Endothelial cell of umbilical vein (primary cell): ENCODE measurements at regions not wholly inside any gene's neighbourhood (a gene's known extent, or its start where the extent isn't known, plus 50 kb on each side); places are given as distances from the start of the nearest gene placed in this dataset.

ENCODE experiments used
- BruUV-seq: library from RNA; stranded (reverse); fragments of 400-500 nt; replicated peaks from 2 replicates; lab custom pipeline; 2021; lab: Mats Ljungman, UMichigan
- CTCF ChIA-PET: fragments of 300-600, 350-600 bp; sonication (Branson Sonifier 250); formaldehyde crosslinking; loops from one replicate; lab custom pipeline; 2021; ENCODE audit warnings: antibody characterized with exemption, inconsistent platforms; lab: Charles Lee
- POLR2A ChIA-PET: fragments of 300-600, 350-600 bp; sonication (Branson Sonifier 250); formaldehyde crosslinking; loops from one replicate; lab custom pipeline; 2021; ENCODE audit warnings: antibody characterized with exemption, inconsistent platforms; lab: Charles Lee
- DNase-seq: peaks from one replicate; pipeline ENCODE4 v3.0.0-alpha.2; 2011; ENCODE audit warnings: low read depth, low spot score
- FAIRE-seq: peaks from 2 replicates; lab custom pipeline; 2011; peaks lifted over from hg19 to GRCh38; lab: Jason Lieb, UNC
- H2AFZ ChIP-seq: 2 replicates; pipeline ENCODE4 v1.6.0; 2012; ENCODE audit warnings: low read depth, low read length, control low read depth, inconsistent platforms
- H3K27ac ChIP-seq: 2 replicates; pipeline ENCODE4 v1.5.1; 2011; ENCODE audit warnings: low read depth, mild to moderate bottlenecking, control low read depth, low read length, moderate library complexity; ENCODE audit not compliant: insufficient read depth
- H3K27me3 ChIP-seq, 2 experiments: 2 replicates each; pipeline versions ENCODE4 v1.6.0 to v1.6.1; 2011; ENCODE audit warnings: low read length in 2 of 2, mixed read lengths in 1 of 2; ENCODE audit not compliant: control insufficient read depth in 2 of 2, insufficient read depth in 2 of 2
- H3K36me3 ChIP-seq, 2 experiments: 2 replicates in 1 of 2; 3 replicates in 1 of 2; pipeline ENCODE4 v1.5.1; 2011; ENCODE audit warnings: low read length in 2 of 2, mild to moderate bottlenecking in 1 of 2, moderate library complexity in 1 of 2; ENCODE audit not compliant: control insufficient read depth in 2 of 2, insufficient read depth in 2 of 2; ENCODE audit errors: extremely low read depth in 1 of 2
- H3K4me1 ChIP-seq: 3 replicates; pipeline ENCODE4 v1.5.1; 2011; ENCODE audit warnings: mild to moderate bottlenecking, low read length; ENCODE audit not compliant: control insufficient read depth, insufficient read depth; ENCODE audit errors: extremely low read depth
- H3K4me2 ChIP-seq: 2 replicates; pipeline ENCODE4 v1.6.1; 2011; ENCODE audit warnings: low read length, control low read depth, mixed read lengths; ENCODE audit not compliant: insufficient read depth
- H3K4me3 ChIP-seq, 3 experiments: fragments of 200-600 bp in 1 of 3; sonication (generic), shearing (Covaris generic) in 1 of 3; replicated peaks in 1 of 3; 2 replicates each; pipeline ENCODE4 v1.5.1; 2011 to 2016; ENCODE audit warnings: control low read depth in 3 of 3, low read length in 3 of 3, mild to moderate bottlenecking in 2 of 3, inconsistent platforms in 1 of 3, low read depth in 1 of 3, moderate library complexity in 1 of 3; ENCODE audit not compliant: insufficient read depth in 1 of 3
- H3K79me2 ChIP-seq: 2 replicates; pipeline ENCODE4 v1.6.0; 2012; ENCODE audit warnings: low read length, inconsistent platforms; ENCODE audit not compliant: control insufficient read depth, insufficient read depth
- H3K9ac ChIP-seq: replicated peaks from 2 replicates; pipeline ENCODE3; 2011; ENCODE audit warnings: low read length, control low read depth; ENCODE audit not compliant: insufficient read depth; ENCODE audit errors: extremely low read depth
- H3K9me1 ChIP-seq: replicated peaks from 3 replicates; pipeline ENCODE4 v1.6.0; 2011; ENCODE audit warnings: mild to moderate bottlenecking, low read length; ENCODE audit not compliant: control insufficient read depth, insufficient read depth; ENCODE audit errors: extremely low read depth
- H3K9me3 ChIP-seq: replicated peaks from 2 replicates; pipeline ENCODE4 v1.5.1; 2012; ENCODE audit warnings: low read length, inconsistent platforms; ENCODE audit not compliant: control insufficient read depth, insufficient read depth
- H4K20me1 ChIP-seq: replicated peaks from 2 replicates; pipeline ENCODE3; 2011; ENCODE audit warnings: mild to moderate bottlenecking, low read length; ENCODE audit not compliant: control insufficient read depth, insufficient read depth; ENCODE audit errors: extremely low read depth
- CTCF ChIP-seq, 2 donors: IDR thresholded peaks; 1 replicate in 1 of 2; 2 replicates in 1 of 2; pipeline ENCODE4 v1.5.1; 2011; ENCODE audit warnings: low read length in 2 of 2, mild to moderate bottlenecking in 2 of 2, moderate library complexity in 2 of 2, control low read depth in 1 of 2, inconsistent platforms in 1 of 2, low read depth in 1 of 2; ENCODE audit not compliant: insufficient read depth in 1 of 2; ENCODE audit errors: extremely low read depth in 1 of 2
- EZH2 ChIP-seq: IDR thresholded peaks from 2 replicates; pipeline ENCODE4 v1.6.1; 2012; ENCODE audit warnings: borderline replicate concordance, low read depth, mild to moderate bottlenecking, moderate library complexity, low read length, inconsistent platforms; ENCODE audit not compliant: severe bottlenecking
- FOS ChIP-seq: IDR thresholded peaks from 2 replicates; pipeline ENCODE4 v1.6.1; 2011; ENCODE audit warnings: mild to moderate bottlenecking, low read length, moderate library complexity, borderline replicate concordance; ENCODE audit not compliant: insufficient read depth
- GATA2 ChIP-seq: IDR thresholded peaks from 2 replicates; pipeline ENCODE4 v1.7.0; 2011; ENCODE audit warnings: low read depth, mild to moderate bottlenecking, moderate library complexity, mixed read lengths, low read length; ENCODE audit not compliant: insufficient read length, insufficient read depth
- JUN ChIP-seq: IDR thresholded peaks from 2 replicates; pipeline ENCODE4 v1.6.1; 2011; ENCODE audit warnings: borderline replicate concordance, low read depth; ENCODE audit not compliant: insufficient read length, insufficient read depth
- MAX ChIP-seq: IDR thresholded peaks from 2 replicates; pipeline ENCODE4 v1.6.1; 2011; ENCODE audit not compliant: insufficient read depth, insufficient read length
- MYC ChIP-seq: IDR thresholded peaks from one replicate; pipeline ENCODE4 v1.6.1; 2011; ENCODE audit warnings: mild to moderate bottlenecking, low read depth, low read length
- POLR2A ChIP-seq: IDR thresholded peaks from 2 replicates; pipeline ENCODE4 v1.6.1; 2012; ENCODE audit warnings: low read depth, mild to moderate bottlenecking, control low read depth, low read length
- POLR2AphosphoS5 ChIP-seq: IDR thresholded peaks from 2 replicates; pipeline ENCODE4 v1.6.1; 2012; ENCODE audit warnings: low read depth, mild to moderate bottlenecking, control low read depth, low read length, moderate library complexity; ENCODE audit not compliant: insufficient read depth
- dilution Hi-C: fragments of 300-500 bp; cut with MboI; formaldehyde crosslinking; loops from one replicate; pipeline ENCODE4 v1.15.0; 2019; ENCODE audit warnings: low sequenced_read_pairs; ENCODE audit not compliant: extremely low pct_ligation_motif_present
- intact Hi-C: fragments of 100-400 bp; cut with micrococcal nuclease; formaldehyde crosslinking; loops from one replicate; pipeline ENCODE4 v1.10.0; 2022

GRCh38 chr6:144624716-144625115 lies 339.6 kb downstream of the UTRN start:
- no peaks in the 10 kb centered on the region for H3K79me2 ChIP-seq
- no peaks in the 10 kb centered on the region for H3K9me1 ChIP-seq
- H3K36me3 ChIP-seq: no peaks in the 10 kb centered on the region
- no peak for DNase-seq
- no peak overlapping the region for H3K9ac ChIP-seq
- no peak overlapping the region for H2AFZ ChIP-seq
- no peak overlapping the region for H3K27ac ChIP-seq
- H3K4me2 ChIP-seq: no peak overlapping the region
- no peaks in the 10 kb centered on the region for H3K27me3 ChIP-seq
- H4K20me1 ChIP-seq: peaks cover 3% of the 10 kb centered on the region
- intact Hi-C loops: no loop called here
- ChIA-PET POLR2A (no interaction called here), CTCF (no interaction called here)
- dilution Hi-C loops: no loop called here
- no peak for TF ChIP-seq MAX
- no peak for TF ChIP-seq CTCF (IDR thresholded peaks at IDR 0.05; ENCODE audit: extremely low read depth in 1 of 2, insufficient read depth in 1 of 2, low read depth in 1 of 2, low read length in 2 of 2)
- no peak for TF ChIP-seq MYC
- TF ChIP-seq EZH2: no peak
- no peak for TF ChIP-seq POLR2AphosphoS5
- TF ChIP-seq JUN: no peak
- TF ChIP-seq FOS: no peak
- TF ChIP-seq POLR2A: no peak
- TF ChIP-seq GATA2: no peak
- BruUV-seq: no TSS peak
- H3K9me3 ChIP-seq: no peaks in the 10 kb centered on the region
- peaks cover 3% of the 10 kb centered on the region for H3K4me1 ChIP-seq
- no peak overlapping the region for H3K4me3 ChIP-seq
- no peak for FAIRE-seq
